Skeletal muscle satellite cell (primary cell): ENCODE measurements at regions not wholly inside any gene's neighbourhood (a gene's known extent, or its start where the extent isn't known, plus 50 kb on each side); places are given as distances from the start of the nearest gene placed in this dataset.

Experiments
- H3K27me3 ChIP-seq: 2 replicates; pipeline ENCODE4 v1.7.0; 2013; ENCODE audit warnings: low read length; ENCODE audit not compliant: control insufficient read depth, insufficient read depth
- H3K36me3 ChIP-seq: 2 replicates; pipeline ENCODE4 v1.7.0; 2013; ENCODE audit warnings: mild to moderate bottlenecking, control low read depth, low read length; ENCODE audit not compliant: insufficient read depth
- H3K4me1 ChIP-seq: 2 replicates; pipeline ENCODE4 v1.7.0; 2013; ENCODE audit warnings: low read length; ENCODE audit not compliant: control insufficient read depth, insufficient read depth
- H3K4me2 ChIP-seq: 2 replicates; pipeline ENCODE4 v1.7.0; 2013; ENCODE audit warnings: mild to moderate bottlenecking, low read length
- H3K4me3 ChIP-seq: 2 replicates; pipeline ENCODE4 v1.7.0; 2013; ENCODE audit warnings: low read length
- H3K9ac ChIP-seq: 2 replicates; pipeline ENCODE4 v1.7.0; 2013; ENCODE audit warnings: mild to moderate bottlenecking, low read depth, low read length, moderate library complexity
- H3K9me3 ChIP-seq: replicated peaks from 2 replicates; pipeline ENCODE4 v1.7.0; 2013; ENCODE audit warnings: mild to moderate bottlenecking, control low read depth, low read length

- Histone ChIP-seq H3K4me1 (peaks cover 30% of the 10 kb centered on the region), H3K4me2 (no peak overlapping the region), H3K36me3 (no peaks in the 10 kb centered on the region), H3K9ac (no peak overlapping the region), H3K27me3 (no peaks in the 10 kb centered on the region), H3K4me3 (no peak overlapping the region), H3K9me3 (peaks cover 2% of the 10 kb centered on the region)
These were observed 273.7 kb downstream of the TMX3 start for GRCh38 chr18:68441241-68441640.

GRCh38 chr18:68440433-68440832 lies 274.5 kb downstream of the TMX3 start:
- no peak overlapping the region for H3K4me3 ChIP-seq
- peaks cover 31% of the 10 kb centered on the region for H3K4me1 ChIP-seq
- H3K4me2 ChIP-seq, result peak overlapping the region; percentile 61
- no peaks in the 10 kb centered on the region for H3K36me3 ChIP-seq
- peaks cover 3% of the 10 kb centered on the region for H3K9me3 ChIP-seq
- no peaks in the 10 kb centered on the region for H3K27me3 ChIP-seq
- peak overlapping the region; percentile 69 for H3K9ac ChIP-seq

- peaks cover 35% of the 10 kb centered on the region for H3K4me1 ChIP-seq
- H3K4me3 ChIP-seq, result no peak overlapping the region
- H3K9ac ChIP-seq, result peak overlapping the region; percentile 69
- peak overlapping the region; percentile 61 for H3K4me2 ChIP-seq
- H3K9me3 ChIP-seq, result peaks cover 3% of the 10 kb centered on the region
- H3K36me3 ChIP-seq, result no peaks in the 10 kb centered on the region
- H3K27me3 ChIP-seq, result no peaks in the 10 kb centered on the region
These were observed 275.3 kb downstream of the TMX3 start for GRCh38 chr18:68439642-68440041.

GRCh38 chr18:68438983-68439382 lies 275.9 kb downstream of the TMX3 start:
- Histone ChIP-seq H3K36me3 (no peaks in the 10 kb centered on the region), H3K27me3 (no peaks in the 10 kb centered on the region), H3K9me3 (peaks cover 3% of the 10 kb centered on the region), H3K9ac (peak overlapping the region; percentile 69), H3K4me1 (peaks cover 41% of the 10 kb centered on the region), H3K4me2 (peak overlapping the region; percentile 61), H3K4me3 (peak overlapping the region; percentile 33)

GRCh38 chr18:68438536-68438935 lies 276.4 kb downstream of the TMX3 start:
- Histone ChIP-seq H3K4me2 (peak overlapping the region; percentile 61), H3K4me1 (peaks cover 42% of the 10 kb centered on the region), H3K9ac (peak overlapping the region; percentile 58), H3K36me3 (no peaks in the 10 kb centered on the region), H3K4me3 (peak overlapping the region; percentile 33), H3K27me3 (no peaks in the 10 kb centered on the region), H3K9me3 (peaks cover 3% of the 10 kb centered on the region)

- Histone ChIP-seq H3K36me3 (no peaks in the 10 kb centered on the region), H3K27me3 (no peaks in the 10 kb centered on the region), H3K9me3 (peaks cover 3% of the 10 kb centered on the region), H3K4me1 (peaks cover 42% of the 10 kb centered on the region), H3K4me2 (no peak overlapping the region), H3K9ac (peak overlapping the region; percentile 40), H3K4me3 (no peak overlapping the region)
These were observed 278.4 kb downstream of the TMX3 start for GRCh38 chr18:68436485-68436884.

GRCh38 chr18:68435581-68435980 lies 279.3 kb downstream of the TMX3 start:
- peaks cover 3% of the 10 kb centered on the region for H3K9me3 ChIP-seq
- H3K9ac ChIP-seq, result no peak overlapping the region
- H3K4me1 ChIP-seq, result peaks cover 51% of the 10 kb centered on the region
- no peak overlapping the region for H3K4me3 ChIP-seq
- no peaks in the 10 kb centered on the region for H3K36me3 ChIP-seq
- no peaks in the 10 kb centered on the region for H3K27me3 ChIP-seq
- no peak overlapping the region for H3K4me2 ChIP-seq

- H3K27me3 ChIP-seq, result no peaks in the 10 kb centered on the region
- H3K4me2 ChIP-seq, result no peak overlapping the region
- H3K36me3 ChIP-seq, result no peaks in the 10 kb centered on the region
- H3K4me3 ChIP-seq, result no peak overlapping the region
- H3K9me3 ChIP-seq, result peaks cover 3% of the 10 kb centered on the region
- H3K4me1 ChIP-seq, result peaks cover 61% of the 10 kb centered on the region
- no peak overlapping the region for H3K9ac ChIP-seq
These were observed 283.0 kb downstream of the TMX3 start for GRCh38 chr18:68431922-68432198.

- Histone ChIP-seq H3K9ac (no peak overlapping the region), H3K4me2 (no peak overlapping the region), H3K4me1 (peaks cover 61% of the 10 kb centered on the region), H3K36me3 (no peaks in the 10 kb centered on the region), H3K27me3 (no peaks in the 10 kb centered on the region), H3K4me3 (no peak overlapping the region), H3K9me3 (peaks cover 2% of the 10 kb centered on the region)
These were observed 283.6 kb downstream of the TMX3 start for GRCh38 chr18:68431111-68431921.

GRCh38 chr18:68429841-68430240 lies 285.1 kb downstream of the TMX3 start:
- H3K36me3 ChIP-seq, result no peaks in the 10 kb centered on the region
- peak overlapping the region; percentile 34 for H3K4me2 ChIP-seq
- peak overlapping the region; percentile 43 for H3K4me3 ChIP-seq
- peaks cover 59% of the 10 kb centered on the region for H3K4me1 ChIP-seq
- H3K9me3 ChIP-seq, result no peaks in the 10 kb centered on the region
- H3K9ac ChIP-seq, result peak overlapping the region; percentile 62
- no peaks in the 10 kb centered on the region for H3K27me3 ChIP-seq

GRCh38 chr18:68429111-68429510 lies 285.8 kb downstream of the TMX3 start:
- peaks cover 53% of the 10 kb centered on the region for H3K4me1 ChIP-seq
- no peaks in the 10 kb centered on the region for H3K9me3 ChIP-seq
- no peaks in the 10 kb centered on the region for H3K27me3 ChIP-seq
- no peaks in the 10 kb centered on the region for H3K36me3 ChIP-seq
- H3K4me2 ChIP-seq, result peak overlapping the region; percentile 19
- peak overlapping the region; percentile 62 for H3K9ac ChIP-seq
- peak overlapping the region; percentile 43 for H3K4me3 ChIP-seq

GRCh38 chr18:68428661-68429060 lies 286.2 kb downstream of the TMX3 start:
- H3K9ac ChIP-seq, result peak overlapping the region; percentile 62
- no peak overlapping the region for H3K4me3 ChIP-seq
- H3K4me2 ChIP-seq, result no peak overlapping the region
- H3K4me1 ChIP-seq, result peaks cover 51% of the 10 kb centered on the region
- H3K9me3 ChIP-seq, result no peaks in the 10 kb centered on the region
- no peaks in the 10 kb centered on the region for H3K36me3 ChIP-seq
- H3K27me3 ChIP-seq, result no peaks in the 10 kb centered on the region
